ENCODE measurements at regions not wholly inside any gene's neighbourhood (a gene's known extent, or its start where the extent isn't known, plus 50 kb on each side); places are given as distances from the start of the nearest gene placed in this dataset.
A peak's percentile ranks its signal among the peaks of the same experiment; 100 is the strongest.

DNA sequence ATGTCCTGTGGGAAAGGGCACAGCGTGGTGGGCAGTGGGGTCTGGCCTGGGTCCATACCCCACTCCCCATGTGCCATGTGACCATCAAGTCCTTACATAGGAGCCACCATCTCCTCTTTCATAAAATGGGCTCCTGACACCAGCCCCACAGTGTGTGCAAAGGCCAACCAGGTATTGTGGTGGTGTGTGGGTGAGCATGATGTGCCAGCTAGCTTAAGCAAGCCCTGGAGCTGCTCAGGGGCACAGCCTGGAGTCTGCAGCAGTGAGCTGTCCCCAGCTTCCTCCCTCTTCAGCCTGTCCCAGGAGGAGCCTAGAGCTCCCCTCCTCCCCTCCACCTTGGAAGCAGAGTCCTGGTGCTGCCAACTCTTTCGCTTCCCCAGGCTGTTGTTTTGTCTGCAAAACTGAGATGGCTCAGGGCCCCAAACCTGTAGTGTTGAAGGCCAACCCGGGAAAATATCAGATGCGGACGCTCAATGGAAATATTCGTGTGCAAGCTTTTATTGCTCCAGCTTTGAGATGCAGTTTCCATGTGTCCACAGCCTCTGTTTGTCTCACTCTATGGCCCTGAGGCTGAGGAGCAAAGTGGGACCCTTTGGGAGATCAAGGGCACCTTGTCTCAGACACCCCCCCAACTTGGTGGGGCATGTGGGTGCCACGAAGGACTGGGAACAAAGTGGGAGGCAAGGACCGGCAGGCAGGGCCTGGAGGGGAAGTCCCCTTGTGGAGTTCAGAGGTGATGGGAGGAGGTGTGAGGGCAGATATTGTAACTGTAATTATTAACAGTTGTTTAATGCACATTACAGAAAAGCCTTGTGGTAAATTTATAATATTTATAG is 92.6 kb downstream of the CTTN start:
- Histone ChIP-seq H3K27ac (ENCODE audit: extremely low read length, insufficient read depth, low read length) (no peak overlapping the region), H3K4me1 (ENCODE audit: insufficient read depth, low read length) (no peaks in the 10 kb centered on the region), H3K79me2 (ENCODE audit: insufficient read depth, low read length) (no peaks in the 10 kb centered on the region), H3K9ac (ENCODE audit: insufficient read depth, low read depth, low read length) (no peak overlapping the region), H2AFZ (ENCODE audit: low read length) (no peak overlapping the region), H3K4me2 (ENCODE audit: low read depth, low read length) (no peak overlapping the region), H3K27me3 (ENCODE audit: control insufficient read depth in 1 of 2, insufficient read depth in 2 of 2, low read length in 2 of 2) (no peaks in the 10 kb centered on the region), H3K9me3 (ENCODE audit: low read length) (peaks cover 10% of the 10 kb centered on the region; the same call in 1 of the 2 replicates), H4K20me1 (ENCODE audit: insufficient read depth, low read length) (no peaks in the 10 kb centered on the region), H3K36me3 (replicated peaks in 1 of 2; ENCODE audit: control insufficient read depth in 1 of 2, insufficient read depth in 2 of 2, low read length in 2 of 2) (peaks cover 21 to 23% of the 10 kb centered on the region in 2 experiments; a peak in 4 of 5 replicates), H3K4me3 (replicated peaks in 1 of 3; ENCODE audit: insufficient read depth in 1 of 3, low read depth in 2 of 3, low read length in 3 of 3) (no peak overlapping the region)
- WGBS (ENCODE audit: low lambda C conversion rate) = over 99% methylated on average over 6 of the region's 8 CpGs
- intact Hi-C loops (cut with micrococcal nuclease; ENCODE audit: unreplicated experiment) = no loop called here
- TF ChIP-seq ZNF616 (CRISPR knock-in tag; IDR thresholded peaks at IDR 0.05; ENCODE audit: low read depth) = peak; percentile 99
- TF ChIP-seq, protein P1, sequence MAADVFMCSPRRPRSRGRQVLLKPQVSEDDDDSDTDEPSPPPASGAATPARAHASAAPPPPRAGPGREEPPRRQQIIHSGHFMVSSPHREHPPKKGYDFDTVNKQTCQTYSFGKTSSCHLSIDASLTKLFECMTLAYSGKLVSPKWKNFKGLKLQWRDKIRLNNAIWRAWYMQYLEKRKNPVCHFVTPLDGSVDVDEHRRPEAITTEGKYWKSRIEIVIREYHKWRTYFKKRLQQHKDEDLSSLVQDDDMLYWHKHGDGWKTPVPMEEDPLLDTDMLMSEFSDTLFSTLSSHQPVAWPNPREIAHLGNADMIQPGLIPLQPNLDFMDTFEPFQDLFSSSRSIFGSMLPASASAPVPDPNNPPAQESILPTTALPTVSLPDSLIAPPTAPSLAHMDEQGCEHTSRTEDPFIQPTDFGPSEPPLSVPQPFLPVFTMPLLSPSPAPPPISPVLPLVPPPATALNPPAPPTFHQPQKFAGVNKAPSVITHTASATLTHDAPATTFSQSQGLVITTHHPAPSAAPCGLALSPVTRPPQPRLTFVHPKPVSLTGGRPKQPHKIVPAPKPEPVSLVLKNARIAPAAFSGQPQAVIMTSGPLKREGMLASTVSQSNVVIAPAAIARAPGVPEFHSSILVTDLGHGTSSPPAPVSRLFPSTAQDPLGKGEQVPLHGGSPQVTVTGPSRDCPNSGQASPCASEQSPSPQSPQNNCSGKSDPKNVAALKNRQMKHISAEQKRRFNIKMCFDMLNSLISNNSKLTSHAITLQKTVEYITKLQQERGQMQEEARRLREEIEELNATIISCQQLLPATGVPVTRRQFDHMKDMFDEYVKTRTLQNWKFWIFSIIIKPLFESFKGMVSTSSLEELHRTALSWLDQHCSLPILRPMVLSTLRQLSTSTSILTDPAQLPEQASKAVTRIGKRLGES (CRISPR knock-in tag; IDR thresholded peaks at IDR 0.05; ENCODE audit: borderline replicate concordance) = no peak
- ChIA-PET POLR2A (no interaction called here), CTCF (ENCODE audit: low intra/inter-chr PET ratio, low total read pairs) (no interaction called here)
- no peak for FAIRE-seq
- in situ Hi-C loops (cut with HindIII; ENCODE audit: extremely low pct_ligation_motif_present, low pct_unique_long_range_greater_than_20kb) = no loop called here
- no TSS peak for BruUV-seq (replicated peaks)
- no peak for ATAC-seq
- no peak for DNase-seq (ENCODE audit: low spot score)
